SHP77 treated with DMSO at 0.1 percent for 48 hours (cell line): ENCODE measurements at regions not wholly inside any gene's neighbourhood (a gene's known extent, or its start where the extent isn't known, plus 50 kb on each side); places are given as distances from the start of the nearest gene placed in this dataset.

Source experiments
- DNase-seq: peaks from one replicate; lab custom pipeline; 2025; lab: John Stamatoyannopoulos, UW

DNA sequence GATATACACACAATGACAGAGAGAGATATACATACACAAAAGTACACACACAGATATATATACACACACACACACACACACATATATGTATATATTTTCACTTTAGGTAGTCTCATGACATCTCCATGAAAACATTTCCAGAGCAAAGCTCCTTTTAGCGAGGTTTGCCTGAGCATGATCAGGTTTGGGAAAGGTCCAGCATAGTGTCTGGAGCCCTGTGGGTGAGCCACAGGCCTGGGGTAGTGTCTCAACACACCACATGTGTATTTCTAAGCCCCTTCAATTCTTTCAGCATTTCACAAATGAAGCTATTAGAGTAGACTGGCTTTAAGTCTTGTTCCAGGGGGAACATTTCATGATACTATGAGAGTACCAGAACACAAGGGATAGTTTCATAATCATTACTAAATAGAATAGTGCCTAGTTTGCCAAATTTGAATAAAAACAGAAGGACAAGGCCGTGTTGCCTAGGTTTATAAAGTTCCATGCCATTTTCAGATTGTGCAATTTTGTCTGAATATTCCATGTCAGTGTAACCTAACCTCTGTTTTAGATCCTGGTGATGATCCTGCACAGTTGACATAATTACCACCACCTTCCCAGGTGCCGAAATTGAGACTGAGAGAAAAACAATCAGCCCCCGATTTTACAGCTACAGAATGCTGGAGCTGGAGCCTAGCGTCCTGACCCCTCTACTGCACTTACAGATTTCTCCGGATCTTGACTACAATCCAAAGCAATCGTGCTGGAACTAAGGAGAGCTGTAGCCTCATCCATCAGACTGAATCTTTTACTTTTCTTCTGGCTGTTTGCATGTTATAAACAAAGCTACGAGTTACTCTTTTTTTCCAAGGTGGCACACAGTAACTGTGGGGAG, 332.7 kb downstream of the CYRIA start:
- DNase-seq = no peak

DNA sequence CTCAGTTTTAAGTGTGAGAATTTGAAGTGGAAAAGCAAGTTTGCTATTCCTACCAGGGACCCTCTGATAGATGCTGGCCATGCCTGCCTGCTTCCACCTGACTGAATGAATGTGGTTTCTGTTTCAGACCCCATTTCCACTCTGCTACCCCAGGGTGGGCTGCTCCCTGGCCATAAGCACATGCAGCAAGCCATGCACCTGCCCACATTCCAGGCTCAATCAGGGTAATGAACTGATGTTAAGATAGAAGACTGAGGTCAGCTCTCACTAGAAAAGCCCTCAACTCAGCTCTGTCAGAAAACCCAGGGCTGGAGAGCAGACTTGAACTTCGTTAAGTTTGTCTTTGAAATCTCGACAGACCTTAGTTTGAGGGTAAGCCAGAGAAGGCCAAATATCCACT, 333.9 kb downstream of the CYRIA start:
- DNase-seq = no peak

DNA sequence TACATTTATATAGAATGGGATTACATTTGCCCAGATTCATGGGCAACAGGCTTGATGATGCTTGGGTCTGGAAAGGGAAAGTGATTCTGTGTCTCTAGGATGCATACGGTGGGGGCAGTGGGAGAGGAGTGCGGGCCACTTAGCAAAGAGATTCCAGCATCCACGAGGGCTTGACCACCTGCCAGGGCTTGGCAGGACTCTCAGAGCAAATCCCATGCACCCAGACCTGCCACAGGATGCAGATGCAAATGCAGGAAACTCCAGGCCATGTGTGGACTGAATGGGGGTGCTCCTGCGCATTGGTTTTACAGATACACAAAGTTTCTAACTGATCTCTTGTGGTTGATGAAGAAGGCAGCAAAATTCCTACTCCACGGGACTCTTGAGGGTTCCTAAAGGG, 334.7 kb downstream of the CYRIA start:
- DNase-seq = no peak

DNA sequence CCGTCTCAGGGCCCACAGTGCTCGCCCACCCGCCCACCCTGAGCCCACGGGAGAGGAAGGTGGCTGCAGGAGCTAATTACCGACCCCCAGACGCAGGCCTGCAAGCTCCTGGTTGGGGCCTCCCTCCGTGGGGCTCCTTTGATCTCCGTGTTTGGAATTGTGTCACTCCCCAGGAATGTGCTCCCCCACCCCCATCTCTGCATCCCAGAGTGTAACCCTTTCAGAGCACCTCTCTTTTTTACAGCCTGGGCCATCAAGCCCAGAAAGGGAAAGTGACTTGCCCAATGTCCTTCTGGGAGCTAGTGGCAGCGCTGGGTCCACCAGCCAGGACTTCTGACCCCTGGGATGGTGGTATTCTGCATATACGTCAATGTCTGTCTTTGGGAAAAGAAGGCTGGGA, 335.1 kb downstream of the CYRIA start:
- DNase-seq = no peak

DNA sequence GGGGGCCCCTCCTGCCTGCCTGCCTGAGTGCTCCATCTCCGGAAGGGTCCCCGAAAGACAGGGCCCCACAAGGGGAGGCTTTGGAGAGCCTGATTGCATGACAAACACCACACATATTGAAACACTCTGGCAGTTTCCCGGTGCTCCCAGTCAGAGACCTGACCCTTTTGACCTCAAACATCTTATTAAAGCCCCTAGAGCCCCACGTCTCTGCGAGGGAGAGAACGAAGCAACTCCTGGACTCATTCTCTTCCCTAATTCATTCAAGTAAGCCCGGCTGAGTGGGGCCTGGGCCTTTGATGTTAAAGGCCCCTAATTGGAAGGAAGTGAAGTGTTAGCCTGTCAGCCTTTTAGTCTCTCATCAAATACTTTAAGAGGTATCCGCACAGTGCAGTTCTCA, 335.6 kb downstream of the CYRIA start:
- DNase-seq = no peak

DNA sequence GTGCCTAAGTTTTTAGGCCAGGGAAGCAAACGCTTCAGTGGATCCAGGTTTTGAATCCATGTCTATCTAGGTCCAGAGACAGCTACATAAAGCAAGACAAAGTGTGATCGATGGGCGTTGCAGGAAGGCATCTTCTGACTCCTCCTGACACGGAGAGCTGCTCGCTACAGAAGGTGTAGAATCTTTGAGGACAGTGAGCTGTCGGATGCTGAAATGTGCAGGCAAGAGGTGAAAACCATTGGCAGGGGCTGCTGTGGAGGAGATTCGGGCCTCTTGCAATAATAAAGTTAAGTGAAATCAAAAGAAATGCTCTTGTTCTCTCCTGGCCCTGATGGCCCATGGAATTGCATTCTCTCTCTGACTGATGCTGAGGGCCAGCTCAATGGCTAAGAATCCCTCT, 336.2 kb downstream of the CYRIA start:
- no peak for DNase-seq

DNA sequence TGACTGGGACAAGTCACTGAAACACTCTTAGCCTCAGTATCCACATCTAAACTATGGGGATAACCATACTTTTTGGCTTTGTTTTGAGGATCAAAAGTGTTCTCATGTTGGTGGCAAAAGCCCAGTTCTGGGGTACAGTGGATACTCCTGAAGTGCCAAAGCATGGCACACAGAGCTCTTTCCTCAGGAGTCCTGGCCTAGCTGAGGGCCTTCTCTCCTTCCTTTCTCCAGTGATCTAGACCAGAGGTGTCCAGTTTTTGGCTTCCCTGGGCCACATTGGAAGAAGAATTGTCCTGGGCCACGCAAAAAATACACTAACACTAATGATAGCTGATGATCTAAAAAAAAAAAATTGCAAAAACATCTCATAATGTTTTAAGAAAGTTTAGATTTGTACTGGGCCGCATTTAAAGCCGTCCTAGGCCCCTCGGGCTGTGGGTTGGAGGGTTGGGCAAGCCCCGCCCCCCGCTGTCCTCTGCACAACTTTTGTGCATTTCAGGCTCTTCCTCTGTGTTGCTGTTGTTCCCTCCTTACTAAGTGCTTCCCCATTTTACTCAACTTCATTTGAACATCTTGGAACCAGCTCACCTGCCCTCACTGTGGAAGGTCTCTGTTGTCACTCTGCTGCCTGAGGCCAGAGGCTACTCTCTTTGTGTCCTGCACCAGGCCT, 337.0 kb downstream of the CYRIA start:
- no peak for DNase-seq

DNA sequence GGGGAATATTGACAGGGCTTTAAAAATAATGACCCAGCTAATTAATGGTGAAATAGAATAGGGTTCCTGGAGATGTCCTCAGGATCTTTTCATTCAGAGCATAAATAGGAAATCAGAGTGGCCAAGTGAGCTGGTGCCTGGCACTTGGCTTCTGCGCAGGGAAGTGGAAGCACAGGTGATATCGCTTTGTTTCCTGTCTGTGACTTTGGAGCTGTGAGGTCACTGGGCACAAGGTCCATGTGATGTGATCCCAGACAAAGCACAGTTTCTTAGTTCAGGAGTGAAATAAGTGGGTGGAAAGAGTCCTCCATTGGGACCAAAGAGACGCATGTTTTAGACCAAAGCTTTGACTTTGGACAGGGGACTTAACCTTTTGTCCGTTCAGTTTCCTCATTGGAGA, 338.3 kb downstream of the CYRIA start:
- DNase-seq = no peak

DNA sequence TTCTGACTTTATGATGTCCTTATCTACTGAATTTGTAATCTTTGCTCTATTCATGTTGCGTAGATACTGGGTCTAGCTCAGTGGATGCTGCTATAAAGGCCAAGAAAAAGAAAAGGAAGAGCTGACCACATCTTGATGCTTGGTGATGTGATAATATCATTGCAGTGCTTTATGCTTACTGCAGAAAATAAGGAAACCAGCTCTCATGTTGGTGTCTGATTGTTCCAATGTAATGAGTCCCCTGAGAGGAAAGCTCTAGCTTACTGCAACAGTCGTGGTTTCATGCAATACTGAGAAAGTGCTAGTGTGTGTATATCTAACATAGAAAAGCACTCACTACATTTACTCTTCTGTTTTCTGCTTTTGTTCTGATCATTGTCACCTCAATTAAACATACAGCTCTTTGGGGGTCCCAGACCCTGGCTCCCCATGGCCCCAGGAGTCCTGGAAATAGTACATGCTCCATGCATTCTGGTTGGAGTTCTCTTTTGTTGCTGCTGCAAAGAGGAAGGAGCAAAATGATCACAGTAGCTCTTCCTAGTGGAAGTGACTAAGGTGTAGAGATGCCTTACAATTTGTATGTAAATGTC, 338.8 kb downstream of the CYRIA start:
- no peak for DNase-seq

DNA sequence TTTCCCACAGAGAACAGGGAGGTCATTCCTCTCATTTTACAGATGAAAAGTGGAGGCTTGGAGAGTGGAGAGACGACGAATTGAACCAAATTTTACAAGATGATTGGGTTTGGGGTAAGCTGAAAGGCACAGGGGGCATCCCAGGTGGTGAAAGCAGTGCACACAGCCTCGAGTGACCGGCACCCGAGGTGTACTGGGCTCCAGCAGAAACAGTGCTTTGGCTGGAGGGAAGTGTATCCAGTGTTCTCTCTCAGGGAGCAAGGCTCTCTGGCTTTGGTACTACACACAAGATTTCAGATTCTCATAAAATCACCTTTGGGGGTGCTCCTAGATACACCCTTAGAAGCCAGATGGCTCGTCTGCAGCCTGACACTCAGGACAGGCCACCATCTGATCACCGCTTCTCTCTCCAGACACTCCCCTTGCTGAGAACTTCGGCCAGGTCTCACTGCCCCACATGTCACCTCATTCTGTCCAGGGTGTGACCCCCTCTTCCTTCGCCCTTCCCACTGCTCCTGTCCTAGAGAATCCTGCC, 339.6 kb downstream of the CYRIA start:
- DNase-seq = no peak

DNA sequence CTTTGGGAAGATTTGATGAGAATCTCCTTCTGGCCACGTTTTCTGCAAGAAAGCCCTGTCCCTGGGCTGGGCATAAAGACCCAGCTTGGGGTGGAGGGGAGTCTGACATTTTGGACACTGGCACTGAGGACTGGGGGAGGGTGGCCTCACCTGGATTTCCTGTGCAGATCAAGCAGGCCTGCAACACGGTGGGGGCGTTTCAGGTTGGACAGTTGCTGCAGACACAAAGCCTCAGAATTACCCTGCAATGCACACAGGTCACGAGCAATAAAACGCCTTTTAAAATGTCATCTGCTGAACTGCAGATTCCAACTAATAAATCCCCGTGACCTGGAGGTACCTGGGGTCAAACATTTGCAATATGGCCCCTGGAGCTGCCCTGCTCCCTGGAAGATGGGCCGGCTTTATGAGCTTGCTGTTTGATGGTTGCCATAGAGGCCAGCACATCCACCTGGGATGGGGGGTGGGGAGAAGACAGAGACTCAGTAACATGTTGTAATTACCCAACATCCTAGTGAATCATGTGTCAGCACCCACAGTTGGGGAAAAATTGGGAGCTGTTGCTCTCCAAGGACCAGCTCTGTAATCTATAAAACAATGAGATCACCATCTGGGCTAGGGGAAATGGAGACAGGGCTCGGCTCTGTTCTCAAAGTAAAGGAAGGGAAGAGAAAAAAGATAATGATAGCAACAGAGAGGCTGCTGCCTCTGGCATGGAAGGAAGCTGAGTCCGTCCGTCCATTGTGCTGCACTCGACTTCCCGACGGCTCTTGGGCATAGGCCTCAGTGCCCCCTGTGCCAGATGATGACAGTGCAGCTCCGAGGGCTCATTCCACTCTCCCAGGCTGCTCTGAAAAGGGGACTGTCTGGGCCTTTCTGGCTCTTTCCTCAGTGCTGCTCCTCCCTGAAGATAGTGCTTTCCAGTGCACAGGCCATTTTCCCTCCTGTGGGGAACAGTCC, 340.3 kb downstream of the CYRIA start:
- no peak for DNase-seq

DNA sequence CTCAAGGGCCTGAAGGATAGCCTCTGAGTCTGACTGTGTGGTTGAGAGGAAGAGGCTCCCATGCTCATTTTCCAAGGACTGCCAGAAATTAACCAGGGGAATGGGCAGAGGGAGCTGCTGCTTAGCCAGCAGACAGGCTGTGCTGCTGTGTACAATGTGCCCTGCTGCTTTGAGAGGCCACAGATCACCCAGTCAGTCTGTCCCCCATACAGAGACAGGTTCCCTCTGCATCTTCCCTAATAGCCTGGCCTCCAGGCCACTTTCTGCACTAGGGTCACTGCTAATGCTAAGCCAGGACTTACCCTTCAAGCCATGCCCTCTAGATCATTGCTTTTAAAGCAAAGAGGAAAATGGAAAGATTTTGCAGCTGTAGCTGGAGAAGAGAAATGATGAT, 341.1 kb downstream of the CYRIA start:
- no peak for DNase-seq

DNA sequence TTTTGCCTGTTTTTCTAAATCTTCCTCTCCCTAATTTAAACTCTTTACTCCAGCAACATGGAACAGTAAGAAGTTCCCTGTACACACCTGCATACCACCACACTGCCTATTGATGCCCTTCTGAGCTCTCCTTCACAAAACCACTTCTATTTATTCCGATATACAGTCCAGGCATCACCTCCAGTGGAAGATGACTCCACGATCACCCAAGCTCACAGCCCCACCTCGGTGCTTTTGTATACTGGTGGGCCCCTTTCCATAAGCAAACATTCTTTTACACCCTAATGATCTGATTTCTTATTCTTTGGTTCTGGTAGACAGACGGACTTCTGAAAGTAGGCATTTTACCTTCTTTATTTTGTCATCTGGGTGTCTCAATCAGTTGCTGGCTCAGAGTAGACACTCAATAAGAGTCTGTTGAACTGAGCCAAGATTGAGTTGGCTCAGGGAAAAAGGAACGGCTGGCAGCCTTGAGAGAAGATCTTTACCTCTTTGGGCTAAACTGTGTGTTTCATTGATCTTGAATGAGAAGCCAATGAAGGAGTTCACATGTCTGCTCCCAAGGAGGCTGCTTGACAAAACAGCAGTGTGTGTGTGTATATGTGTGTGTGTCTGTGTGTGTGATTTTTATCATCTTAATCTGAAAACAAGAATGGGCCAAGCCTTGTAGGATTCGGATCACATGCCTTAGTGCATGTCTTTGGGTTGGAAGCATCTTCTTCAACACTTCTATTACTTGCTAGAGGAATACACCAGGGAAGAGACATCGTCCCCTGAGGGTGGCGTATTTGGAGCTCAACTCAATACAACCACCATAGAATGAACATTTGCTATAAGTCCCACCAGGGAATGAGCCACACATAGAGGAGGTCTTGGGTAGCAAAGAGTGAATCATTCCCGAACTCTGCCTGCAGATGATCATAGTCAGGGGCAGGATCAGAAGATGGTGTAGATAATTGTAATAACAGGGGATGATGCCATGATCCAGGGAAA, 341.8 kb downstream of the CYRIA start:
- DNase-seq = no peak

DNA sequence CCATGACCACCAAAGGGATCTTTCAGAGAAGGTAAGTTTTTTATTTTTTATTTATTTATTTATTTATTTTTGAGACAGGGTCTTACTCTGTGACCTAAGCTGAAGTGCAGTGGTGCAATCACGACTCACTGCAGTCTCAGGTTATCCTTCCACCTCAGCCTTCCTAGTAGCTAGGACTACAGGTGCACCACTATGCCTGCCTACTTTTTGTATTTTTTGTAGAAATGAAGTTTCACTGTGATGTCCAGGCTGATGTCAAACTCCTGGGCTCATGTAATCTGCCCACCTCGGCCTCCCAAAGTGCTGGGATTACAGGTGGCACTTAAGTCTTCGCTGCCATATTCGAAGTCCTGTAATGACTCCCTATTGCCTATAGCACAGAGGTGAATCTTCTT, 342.5 kb downstream of the CYRIA start:
- no peak for DNase-seq

DNA sequence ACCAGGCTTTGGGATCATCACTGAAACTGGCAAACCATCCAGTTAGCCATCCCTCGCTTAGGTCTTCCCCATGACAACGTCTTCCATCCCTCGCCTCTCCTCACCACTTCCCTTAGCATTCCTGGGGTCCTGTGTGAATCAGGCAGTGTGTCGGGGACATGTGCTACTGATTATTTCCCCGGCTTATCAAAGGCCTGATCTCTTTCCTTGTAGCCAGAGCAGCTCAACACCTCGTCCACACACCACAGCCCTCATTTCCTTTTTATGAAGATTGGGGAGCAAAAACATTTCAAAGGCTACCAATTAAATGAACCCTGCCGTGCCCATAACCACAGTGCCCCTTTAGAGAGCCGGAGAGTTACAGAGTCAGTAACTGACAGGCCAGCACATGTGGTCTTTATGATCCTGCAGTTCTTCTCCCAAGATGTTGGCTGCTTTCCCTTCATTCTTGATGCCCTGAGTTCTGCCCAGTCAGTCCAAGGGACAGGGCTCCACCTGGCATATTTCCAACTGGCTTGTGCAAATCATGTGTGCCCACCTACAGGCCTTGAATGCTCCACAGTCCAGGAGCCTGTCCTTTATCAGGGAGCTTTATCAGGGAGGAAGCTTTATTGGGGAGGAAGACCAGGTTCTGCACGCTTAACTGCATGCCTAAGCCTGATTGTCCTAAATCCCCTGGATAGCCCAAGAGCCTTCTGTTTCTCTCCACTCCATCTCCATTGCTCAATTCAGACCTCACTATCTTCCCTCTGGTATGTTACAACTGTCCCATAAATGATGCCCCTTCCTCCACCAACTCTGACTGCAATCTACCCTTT, 343.1 kb downstream of the CYRIA start:
- DNase-seq = no peak

DNA sequence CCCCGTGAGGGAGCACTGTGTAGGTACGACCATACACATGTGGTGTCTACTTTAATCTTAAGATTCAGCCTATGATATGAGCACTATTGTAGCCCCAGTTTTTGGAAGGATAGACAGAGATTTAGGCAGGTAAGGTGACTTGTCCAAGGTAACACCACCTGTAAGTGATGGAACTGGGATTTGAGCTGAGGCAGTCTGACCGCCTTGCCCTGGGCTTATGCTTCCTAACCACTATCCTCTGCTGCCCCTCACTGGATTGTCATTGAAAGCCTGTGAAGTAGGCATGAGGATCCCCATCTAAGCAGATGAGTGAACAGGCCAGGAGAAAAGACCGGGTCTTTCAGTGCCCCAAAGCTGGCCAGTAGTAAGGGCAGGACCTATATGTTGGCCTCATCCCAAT, 343.8 kb downstream of the CYRIA start:
- no peak for DNase-seq

DNA sequence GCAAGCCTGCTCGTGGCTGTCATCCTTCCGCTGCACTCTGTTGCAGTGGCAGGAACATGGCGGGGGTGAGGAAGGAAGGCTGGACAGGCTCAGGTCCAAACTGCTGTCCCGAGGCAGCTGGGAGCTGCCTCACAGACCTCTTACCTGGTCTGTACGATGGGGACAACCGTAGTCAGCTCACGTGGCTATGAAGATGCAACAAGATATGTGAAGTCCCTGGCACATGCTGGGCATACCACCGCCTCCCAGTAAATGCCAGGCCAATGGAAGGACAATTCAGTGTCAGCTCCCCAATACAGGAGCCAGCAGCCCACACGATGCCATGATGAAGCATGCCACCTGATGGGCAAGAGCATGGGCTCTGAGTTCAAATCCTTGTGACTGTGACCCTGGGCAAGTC, 344.4 kb downstream of the CYRIA start:
- DNase-seq = no peak

DNA sequence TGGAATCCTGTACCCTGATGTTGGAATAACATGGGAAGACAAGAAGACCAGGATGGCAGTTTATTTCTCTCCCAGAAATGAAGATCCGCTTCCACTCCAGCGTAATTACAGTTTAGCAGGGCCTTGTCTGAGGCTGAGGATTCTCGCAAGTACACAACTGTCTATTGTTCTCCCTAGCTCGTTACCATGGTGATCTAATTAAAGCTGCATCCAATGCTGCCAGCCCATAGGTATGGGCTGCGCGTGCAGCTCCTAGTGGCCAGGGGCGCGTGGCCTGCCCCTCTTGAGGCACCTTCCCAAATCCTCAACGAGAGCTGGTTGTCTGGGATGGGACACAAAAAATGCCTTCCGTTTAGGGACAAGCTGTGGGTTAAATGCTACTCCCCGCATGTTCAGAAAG, 344.9 kb downstream of the CYRIA start:
- no peak for DNase-seq

DNA sequence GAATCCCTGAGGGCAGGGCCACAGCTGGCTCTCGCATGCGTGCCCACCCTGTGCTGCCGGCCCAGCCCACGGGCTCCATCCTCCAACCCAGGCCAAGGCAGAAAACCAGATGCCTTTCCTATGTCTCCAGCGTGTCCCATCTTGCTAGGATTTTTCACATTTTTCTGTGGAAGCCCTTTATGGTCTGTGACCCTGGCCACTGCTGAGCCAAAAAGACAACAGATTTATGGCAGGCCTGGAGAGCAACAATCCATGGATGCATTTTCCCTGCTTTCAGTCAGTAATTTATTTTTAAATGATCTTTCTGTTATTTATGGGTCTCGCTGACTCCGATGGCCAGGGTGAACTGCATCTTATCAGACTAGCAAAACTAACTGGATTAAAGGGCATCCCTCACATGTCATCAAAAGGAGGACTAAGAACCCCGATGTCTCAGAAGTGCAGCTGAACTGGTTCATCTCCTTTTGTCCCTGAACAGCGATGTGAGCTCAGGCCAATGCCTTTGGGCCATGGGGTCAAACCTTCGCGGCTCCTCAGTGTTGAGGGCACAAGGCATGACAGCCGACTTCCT, 346.0 kb downstream of the CYRIA start:
- no peak for DNase-seq
